ENCODE measurements at regions not wholly inside any gene's neighbourhood (a gene's known extent, or its start where the extent isn't known, plus 50 kb on each side); places are given as distances from the start of the nearest gene placed in this dataset.
"Not testable (repeated sequence)": the region's sequence is repeated elsewhere in the genome, so short reads cannot be mapped to it uniquely, and the experiment has no call there.

DNA sequence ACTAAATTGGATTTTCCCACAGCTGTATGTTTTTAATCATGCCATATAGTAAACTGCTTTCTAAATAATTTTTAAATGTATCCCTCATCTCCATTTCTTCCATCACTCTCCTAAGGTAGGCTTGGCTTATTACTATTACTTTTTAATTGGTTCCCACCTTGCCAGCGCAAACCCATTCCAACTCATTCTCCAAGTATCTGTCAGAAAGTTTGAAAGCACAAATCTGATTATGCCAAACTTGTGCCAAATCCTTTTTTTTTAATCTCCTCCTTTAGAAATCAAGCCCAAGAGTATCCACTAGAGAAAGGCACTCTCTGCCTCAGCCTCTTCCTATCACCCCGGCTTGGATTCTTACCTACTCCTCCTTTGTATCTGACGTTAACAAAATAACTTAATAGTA lies 784.5 kb downstream of the TBL1XR1 start:
- no peak for DNase-seq

DNA sequence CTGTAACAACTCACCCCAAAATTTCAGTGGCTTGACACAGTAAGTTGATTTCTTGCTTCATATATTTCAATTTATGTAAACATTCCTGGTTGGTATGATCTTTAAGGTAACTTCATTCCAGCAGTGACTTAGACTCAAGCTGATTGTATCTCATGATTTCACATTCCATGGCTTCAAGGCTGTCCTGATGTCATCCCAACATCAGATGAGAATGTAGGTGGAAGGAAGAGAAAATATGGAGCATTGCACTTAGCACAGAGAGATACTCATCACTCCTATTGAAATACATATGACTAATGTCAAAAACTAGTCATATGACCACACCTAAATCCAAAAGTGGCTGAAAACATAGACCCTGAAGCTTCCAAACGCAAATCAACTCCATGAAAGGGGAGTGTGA lies 793.8 kb downstream of the TBL1XR1 start:
- DNase-seq: no peak

DNA sequence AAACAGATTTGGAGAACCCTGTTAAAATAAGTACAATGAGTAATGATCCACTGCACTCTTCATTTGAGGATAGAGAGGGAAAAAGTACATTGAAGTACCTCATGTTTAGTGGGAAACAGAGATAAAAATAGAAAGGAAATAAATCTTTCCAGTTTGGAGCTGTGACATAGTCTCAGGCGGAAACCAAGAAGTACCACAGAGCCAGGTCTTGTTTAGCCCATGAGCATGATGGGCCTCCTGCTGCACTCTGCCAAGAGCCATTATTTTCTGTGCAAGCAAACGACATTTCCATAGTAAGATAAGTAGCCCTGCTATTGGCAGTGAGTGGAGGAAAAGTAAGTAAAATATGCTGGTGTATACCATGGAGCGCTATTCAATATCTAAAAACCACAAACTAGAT lies 796.1 kb downstream of the TBL1XR1 start:
- DNase-seq: no peak

DNA sequence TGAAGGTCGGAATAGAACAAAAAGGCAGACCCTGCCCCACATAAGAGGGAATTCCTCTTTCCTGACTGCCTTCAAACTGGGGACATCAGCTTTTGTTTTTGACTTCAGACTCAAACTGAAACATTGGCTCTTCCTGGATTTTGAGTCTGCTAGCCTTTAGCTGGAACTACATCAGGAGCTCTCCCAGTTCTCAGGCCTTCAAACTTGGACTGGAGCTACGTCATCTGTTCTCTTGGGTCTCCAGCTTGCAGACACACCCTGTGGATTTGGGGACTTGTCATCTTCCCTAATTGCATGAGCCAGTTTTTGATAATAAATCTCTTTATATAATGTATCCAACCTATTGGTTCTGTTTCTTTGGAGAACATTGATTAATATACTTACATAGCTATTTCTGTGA lies 798.1 kb downstream of the TBL1XR1 start:
- DNase-seq: no peak

DNA sequence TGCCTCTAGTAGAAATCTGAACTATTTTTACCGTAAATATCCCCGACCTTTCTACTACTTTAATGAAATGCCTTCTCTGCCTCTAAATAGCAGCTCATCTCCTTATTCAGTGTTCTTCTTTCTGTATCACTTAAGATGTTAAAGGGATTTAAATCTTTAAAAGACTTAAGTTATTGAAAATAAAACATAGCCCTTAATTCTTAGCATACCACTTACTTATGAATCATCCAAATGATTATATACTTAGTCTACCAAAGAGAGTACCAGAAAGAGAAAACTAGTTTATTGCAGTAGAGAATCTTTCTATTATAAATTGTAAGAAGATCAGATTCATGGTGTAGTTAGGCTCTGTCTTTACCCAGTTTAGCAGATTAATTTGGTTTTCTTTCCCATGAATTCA lies 802.0 kb downstream of the TBL1XR1 start:
- DNase-seq: no peak

DNA sequence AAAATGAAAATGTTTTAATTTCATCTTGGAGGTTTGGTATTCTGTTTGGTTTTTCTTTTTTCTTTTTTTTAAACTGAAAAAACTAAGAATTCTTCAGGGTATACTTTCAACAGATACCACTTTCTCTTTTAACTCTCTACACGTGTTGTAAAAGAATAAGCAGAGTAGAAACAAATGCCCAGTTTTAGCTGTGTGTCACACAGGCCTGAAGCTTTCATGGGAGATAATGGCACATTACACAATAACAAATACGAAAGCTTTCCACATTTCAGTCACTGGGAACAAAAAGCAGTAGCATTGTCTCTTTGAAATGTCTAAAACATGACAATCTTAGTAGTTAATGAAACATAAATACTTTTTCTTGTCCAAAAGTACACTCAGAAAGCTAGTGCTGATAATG lies 818.5 kb downstream of the TBL1XR1 start:
- no peak for DNase-seq

DNA sequence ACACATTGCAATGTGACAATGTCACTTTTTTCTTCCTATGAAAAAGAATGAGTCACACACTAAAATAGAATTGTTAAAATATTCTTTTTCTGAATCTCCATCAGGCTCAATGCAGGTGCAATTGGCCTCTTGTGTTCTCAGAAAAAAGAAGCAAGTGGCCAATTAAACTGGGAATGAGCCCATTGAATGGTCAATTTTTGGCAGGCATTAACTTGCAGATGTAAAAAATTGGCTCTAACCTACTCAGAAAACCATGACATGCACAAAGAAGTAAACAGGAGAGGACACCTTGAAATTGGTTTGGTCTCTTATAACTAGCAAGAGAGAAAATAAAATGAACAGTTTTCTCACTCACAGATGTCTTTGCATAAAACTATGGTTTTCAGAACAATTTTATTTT lies 820.8 kb downstream of the TBL1XR1 start:
- no peak for DNase-seq

DNA sequence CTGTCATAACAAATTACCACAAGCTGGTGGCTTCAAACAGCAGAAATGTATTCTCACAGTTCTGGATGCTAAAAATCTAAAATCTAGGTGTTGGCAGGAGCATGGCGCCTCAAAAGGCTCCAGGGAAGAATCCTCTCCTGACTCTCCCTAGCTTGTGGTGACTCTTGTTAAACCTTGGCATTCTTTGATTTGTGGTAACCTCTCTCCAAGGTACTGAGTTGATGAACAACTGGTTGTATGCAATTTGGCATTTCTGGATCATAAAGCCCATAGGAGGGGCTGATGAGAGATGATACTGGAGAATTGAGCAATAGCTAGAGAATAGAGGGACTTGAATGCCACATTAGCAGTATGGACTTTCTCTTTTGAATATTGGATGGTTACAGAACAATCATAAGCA lies 821.8 kb downstream of the TBL1XR1 start:
- DNase-seq: no peak

DNA sequence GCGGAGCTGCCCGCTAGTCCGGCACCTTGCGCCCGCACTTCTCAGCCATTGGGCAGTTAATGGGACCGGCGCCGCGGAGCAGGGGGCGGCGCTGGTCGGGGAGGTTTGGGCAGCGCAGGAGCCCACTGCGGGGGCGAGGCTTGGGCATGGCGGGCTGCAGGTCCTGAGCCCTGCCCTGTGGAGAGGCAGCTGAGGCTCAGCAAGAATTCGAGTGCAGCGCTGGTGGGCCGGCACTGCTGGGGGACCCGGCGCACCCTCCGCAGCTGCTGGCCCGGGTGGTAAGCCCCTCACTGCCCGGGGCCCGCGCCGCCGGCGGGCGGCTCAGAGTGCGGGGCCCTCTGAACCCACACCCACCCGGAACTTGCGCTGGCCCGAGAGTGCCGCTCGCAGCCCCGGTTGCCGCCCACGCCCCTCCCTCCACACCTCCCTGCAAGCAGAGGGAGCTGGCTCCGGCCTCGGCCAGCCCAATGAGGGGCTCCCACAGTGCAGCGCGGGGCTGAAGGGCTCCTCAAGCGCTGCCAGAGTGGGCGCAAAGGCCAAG lies 835.0 kb downstream of the TBL1XR1 start:
- no peak for DNase-seq

DNA sequence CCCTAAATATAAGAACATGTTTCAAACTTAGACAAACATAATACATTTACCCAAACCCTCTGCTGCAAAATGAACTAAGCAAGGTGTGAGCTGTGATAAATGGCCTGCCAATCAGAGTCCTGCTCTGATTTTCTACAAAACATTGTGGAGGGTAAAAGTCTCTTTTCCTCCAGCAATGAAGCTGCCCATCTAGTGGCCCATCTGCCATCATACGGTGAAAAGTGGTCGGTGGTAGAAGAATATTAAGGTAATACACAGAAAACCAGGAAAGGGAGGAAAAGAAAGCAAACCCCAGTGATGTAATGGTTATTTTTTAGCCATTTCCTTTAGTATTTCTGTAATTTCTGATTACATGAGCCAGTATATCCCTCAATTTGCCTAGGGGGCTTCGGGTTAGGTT lies 838.1 kb downstream of the TBL1XR1 start:
- DNase-seq: no peak

DNA sequence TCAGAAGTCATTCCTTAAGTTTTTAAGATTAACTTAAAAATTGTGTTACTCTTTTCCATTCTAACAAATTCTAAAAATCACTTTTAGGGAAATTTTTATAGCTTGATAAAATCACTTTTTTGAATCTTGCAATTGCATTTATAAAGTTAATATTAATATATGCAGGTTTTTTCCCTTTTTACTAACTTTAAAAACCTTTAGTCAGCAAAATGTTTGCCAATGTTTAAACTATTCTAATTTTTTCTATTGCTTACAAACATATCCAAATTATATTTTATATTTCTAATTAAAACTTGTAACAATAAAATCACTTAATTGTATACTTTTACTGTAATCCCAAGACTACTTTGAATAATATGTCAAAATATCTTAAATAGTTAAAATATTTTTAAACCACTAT lies 839.4 kb downstream of the TBL1XR1 start:
- no peak for DNase-seq

DNA sequence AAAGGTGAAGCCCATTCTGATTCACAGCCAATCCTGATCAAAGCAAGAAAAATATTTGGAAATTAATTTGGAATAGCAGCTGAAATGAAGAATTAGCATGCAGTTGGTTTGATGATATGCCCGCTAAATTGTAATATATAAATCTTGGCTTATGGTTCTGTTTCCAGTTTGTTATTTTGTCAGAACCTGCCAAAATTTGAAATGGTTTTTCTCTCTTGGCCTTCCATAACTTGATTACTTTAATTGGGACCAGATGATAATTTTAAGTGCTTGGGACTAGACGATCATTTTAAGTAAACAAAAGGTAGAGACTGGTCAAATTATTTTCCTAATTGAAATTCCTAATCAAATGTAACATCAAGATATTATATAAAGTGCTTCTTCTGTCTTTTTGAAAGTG lies 842.4 kb downstream of the TBL1XR1 start:
- no peak for DNase-seq

DNA sequence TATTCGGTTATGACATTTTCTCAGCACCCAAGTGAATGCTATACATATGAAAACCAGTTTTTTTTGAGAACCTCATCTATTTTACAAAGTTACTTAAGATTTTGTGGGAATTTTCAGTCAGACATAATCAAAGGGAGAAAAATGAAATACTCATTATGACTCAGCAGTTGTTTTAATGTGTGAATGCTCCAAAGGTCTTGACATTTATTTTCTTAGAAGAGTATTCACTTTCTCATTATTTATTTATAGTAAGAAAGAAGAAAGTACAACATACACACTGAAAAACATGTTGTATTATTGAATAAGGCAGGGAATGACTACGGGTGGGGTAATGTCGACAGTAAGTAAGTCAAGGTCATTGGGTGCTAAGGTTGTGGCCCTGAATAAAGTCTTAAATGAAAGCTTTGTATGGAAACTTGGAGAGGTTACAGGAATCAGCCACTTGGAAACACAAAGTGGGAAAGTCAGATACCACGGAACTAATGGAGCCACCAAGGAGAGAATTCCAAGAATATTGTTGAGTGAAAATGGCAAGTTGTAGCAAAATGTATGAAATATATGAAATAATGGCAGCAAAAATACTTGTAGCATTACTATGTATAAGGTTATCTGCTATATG lies 844.5 kb downstream of the TBL1XR1 start:
- DNase-seq: no peak

DNA sequence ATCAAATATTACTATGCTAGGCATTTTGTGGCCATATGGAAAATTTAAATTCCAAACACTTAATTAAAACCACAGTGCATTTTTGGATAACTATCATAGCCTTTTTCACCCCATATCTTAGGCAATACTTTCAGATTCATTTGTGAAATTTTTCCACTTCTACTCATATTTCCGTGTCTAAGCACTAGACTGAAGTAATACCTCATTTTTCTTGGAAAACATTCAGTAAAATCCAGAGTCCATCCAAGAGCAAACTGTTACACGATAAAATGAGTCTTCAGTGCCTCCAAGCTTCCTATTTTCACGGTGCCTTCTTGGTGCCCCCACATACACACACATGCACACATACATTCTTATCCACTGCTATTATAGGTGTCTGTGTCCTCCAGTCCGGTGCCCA lies 845.9 kb downstream of the TBL1XR1 start:
- no peak for DNase-seq

DNA sequence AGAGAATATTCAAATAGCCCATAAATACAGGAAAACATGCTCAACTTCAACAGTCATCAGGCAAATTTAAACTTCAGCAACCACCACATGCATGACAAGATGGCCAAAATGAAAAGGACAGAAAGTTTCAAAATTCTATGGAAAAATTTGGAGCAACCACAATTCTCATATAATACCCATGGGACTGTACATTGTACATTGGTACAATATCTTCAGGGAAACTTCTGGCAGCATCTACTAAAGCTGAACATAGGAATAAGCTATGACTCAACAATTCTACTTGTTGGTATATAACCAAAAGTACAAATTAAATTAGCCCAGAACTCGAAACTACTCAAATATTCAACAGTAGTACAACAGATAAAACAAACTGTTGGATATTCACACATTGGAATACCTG lies 847.6 kb downstream of the TBL1XR1 start:
- DNase-seq: no peak

DNA sequence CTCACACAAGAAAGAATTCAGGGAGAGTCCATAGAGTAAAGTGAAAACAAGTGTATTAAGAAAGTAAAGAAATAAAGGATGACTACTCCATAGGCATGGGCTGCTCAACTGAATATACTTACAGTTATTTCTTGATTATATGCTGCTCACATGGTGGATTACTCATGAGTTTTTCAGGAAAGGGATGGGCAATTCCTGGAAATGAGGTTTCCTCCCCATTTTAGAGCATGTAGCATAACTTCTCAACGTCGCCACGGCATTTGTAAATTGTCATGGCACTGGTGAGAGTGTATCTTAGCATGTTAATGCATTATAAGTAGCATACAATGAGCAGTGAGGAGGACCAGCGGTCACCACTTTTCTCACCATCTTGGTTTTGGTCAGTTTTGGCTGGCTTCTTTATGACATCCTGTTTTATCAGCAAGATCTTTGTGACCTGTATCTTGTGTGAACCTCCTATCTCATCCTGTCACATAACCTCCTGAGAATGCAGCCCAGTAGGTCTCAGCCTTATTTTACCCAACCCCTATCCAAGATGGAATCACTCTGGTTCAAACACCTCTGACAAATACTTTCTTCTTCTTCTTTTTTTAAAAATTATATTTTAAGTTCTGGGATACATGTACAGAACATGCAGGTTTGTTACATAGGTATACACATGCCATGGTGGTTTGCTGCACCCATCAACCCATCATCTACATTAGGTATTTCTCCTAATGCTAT lies 849.7 kb downstream of the TBL1XR1 start:
- DNase-seq: no peak

DNA sequence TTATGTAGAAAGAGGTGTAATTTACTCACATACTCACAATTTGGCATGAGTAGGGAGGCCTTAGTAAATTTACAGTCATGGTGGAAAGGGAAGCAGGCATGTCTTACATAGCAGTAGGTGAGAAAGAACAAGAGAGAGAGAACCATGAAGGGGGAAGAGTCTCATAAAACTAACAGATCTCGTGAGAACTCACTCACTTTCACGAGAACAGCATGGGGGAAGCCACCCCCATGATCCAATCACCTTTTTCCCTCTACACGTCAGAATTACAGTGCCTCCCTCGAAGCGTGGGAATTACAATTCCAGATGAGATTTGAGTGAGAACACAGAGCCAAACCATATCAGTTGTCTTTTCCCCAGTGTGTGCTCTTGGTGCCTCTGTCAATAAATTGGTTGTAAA lies 855.3 kb downstream of the TBL1XR1 start:
- no peak for DNase-seq

DNA sequence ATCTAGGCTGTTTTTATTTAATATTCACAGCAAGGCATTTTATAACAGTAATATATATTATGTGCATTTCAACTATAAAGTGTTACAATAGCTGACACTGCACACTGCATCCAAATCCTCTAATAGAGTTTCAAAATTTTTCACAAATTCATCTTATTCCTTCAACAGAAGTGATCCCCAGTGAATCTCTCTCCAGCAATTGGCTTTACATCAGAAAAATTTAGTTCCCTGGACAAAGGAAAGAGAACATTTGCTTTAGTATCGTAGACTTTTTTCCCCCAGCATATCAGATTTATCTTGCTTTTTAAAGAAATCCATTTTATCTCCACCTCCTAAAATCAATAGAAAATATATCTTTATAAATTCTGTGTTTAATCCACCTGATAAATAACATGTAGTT lies 868.6 kb downstream of the TBL1XR1 start:
- no peak for DNase-seq

DNA sequence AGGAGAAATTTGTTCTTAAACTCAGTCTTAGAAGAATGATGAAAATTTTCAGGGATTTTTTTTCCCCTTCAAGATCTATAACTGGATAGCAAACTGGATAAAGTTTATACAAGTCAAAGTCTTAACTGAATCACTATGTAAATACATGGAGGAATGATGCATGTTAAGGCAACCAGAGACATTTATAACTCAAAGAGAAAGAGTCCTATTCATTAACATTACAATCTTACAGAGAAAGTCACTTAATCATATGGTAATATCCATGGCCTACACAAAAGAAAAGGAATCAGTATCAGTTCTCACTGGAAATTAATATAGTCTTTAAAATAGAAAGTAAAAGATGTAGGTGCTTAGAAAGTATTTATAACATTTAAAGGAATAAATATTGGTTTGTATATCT lies 869.1 kb downstream of the TBL1XR1 start:
- DNase-seq: no peak

DNA sequence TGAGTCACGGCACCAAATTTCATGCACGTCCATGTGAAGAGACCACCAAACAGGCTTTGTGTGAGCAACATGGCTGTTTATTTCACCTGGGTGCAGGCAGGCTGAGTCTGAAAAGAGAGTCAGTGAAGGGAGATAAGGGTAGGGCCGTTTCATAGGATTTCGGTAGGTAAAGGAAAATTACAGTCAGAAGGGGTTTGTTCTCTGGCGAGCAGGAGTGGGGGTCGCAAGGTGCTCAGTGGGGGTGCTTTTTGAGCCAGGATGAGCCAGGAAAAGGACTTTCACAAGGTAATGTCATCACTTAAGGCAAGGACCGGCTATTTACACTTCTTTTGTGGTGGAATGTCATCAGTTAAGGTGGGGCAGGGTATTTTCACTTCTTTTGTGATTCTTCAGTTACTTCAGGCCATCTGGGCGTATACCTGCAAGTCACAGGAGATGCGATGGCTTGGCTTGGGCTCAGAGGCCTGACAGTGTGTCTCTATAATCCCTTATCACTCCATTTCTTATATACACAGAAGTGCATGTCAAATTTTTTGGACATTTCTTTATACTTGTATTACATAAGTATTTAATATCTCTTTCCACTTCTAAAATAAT lies 870.3 kb downstream of the TBL1XR1 start:
- not testable (repeated sequence) for DNase-seq

DNA sequence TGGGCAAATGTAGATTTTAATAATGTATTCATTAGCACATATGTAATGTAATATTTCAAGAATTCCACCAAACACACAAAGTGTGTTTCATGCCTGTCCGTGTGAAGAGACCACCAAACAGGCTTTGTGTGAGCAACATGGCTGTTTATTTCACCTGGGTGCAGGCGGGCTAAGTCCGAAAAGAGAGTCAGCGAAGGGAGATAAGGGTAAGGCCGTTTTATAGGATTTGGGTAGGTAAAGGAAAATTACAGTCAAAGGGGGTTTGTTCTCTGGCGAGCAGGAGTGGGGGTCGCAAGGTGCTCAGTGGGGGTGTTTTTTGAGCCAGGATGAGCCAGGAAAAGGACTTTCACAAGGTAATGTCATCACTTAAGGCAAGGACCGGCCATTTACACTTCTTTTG lies 875.8 kb downstream of the TBL1XR1 start:
- DNase-seq: not testable (repeated sequence)

DNA sequence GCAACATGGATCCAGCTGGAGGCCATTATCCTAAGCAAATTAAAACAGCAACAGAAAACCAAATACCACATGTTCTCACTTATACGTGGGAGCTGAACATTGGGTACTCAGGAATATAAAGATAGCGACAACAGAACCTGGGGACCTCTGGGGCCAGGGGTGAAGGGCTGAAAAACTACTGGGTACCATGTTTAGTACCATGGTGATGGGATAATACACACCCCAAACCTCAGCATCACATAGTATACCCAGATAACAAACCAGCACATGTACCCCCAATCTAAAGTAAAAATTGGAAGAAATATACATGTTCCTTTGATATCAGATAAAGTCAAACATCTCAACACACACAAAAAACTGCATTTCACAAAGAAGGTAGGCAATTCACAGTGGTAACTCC lies 876.2 kb downstream of the TBL1XR1 start:
- no peak for DNase-seq

DNA sequence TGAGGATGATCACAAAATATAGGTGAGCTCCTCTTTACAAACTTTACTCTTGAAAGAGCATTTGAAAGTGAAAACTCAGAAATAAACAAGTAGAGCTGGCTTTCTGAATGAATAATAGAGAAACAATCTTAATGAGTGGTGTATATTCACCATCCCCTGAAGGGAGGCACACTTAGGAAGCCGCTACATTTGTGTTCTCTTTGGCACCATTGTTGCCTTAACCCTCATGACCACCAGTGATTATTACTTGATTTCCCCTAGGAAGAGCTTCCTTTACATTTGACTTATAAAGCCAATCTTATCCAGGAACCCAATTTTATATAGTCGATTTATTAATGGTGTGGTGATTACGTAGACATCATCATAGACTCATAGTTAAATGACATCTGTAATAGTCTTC lies 883.9 kb downstream of the TBL1XR1 start:
- no peak for DNase-seq

DNA sequence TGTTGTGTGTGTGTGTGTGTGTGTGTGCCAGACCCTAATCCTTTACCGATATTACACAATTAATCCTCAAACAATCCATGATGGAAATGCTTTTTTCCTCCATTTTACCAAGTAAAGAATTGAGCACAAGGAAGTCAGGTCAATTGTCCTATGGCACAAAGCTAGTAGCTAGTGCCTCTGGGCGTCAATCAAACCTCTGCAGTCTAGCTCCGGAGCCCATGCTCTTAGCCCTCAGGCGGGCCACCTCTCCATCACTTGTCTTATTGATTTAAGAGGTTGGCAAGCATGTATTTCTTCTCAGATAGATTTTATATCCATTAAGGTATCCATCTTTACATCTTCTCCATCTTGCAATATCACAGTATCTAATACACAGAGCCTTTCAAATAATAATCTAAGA lies 886.6 kb downstream of the TBL1XR1 start:
- no peak for DNase-seq

Data from CD4-positive, alpha-beta T cell treated with Interleukin-12 subunit alpha and Interleukin-12 subunit beta, for 1 hour (primary cell).